D721Med (cell line): ENCODE measurements at regions not wholly inside any gene's neighbourhood (a gene's known extent, or its start where the extent isn't known, plus 50 kb on each side); places are given as distances from the start of the nearest gene placed in this dataset.

Source experiments
- DNase-seq: peaks from one replicate; pipeline ENCODE4 v3.0.0; 2011; ENCODE audit warnings: low spot score; ENCODE audit not compliant: insufficient read length
- FAIRE-seq: peaks from 2 replicates; lab custom pipeline; 2011; peaks lifted over from hg19 to GRCh38; lab: Jason Lieb, UNC
- TF ChIP-seq, protein P1 (sequence below): IDR thresholded peaks from 2 replicates; pipeline ENCODE4 v1.5.1; 2012; ENCODE audit warnings: mild to moderate bottlenecking, control low read depth; ENCODE audit not compliant: insufficient read depth; ENCODE audit errors: missing control alignments

DNA sequence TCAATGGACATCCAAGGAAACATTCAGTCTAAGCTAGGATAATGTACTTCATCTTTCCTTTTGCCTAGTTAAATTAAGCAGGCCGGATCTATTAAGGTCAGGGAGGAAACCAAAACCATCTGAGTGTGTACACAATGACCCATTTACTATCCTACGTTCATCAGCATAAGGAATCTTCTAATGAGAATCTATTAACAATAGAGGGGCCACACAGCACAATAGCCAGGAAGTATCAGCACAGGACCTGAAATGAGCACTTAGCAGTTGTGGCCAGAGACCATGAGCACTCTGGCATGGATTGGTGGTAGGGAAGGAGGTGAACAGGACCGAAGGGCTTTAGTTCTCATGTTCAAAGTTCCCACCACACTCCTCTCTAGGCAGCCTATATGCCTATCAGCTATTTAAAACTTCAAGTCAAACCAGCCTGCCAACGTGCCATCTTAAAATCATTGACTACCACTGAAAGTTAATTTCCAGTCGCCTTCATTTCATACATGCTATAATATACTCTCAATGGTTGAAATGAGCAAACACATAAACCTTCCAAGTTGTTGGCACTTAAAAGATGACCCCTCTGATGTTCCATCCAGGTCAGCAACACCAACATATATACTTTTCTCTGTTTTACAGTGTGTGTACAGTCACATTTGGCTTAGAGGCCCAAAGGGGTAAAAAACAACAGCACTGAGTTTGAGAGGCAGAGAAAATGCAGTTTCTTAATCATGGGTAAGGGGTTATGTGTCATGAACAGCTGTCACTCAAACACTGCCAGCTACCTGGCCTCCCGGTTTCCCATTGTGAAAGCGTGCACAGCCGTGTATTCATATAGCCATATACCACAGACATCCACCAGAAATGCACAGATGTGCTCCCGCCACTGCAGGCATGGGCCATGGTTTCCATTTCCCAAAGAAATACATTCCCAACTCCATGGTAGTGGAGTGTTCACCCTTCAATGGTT lies 184.3 kb downstream of the TBXT start:
- TF ChIP-seq, protein P1, sequence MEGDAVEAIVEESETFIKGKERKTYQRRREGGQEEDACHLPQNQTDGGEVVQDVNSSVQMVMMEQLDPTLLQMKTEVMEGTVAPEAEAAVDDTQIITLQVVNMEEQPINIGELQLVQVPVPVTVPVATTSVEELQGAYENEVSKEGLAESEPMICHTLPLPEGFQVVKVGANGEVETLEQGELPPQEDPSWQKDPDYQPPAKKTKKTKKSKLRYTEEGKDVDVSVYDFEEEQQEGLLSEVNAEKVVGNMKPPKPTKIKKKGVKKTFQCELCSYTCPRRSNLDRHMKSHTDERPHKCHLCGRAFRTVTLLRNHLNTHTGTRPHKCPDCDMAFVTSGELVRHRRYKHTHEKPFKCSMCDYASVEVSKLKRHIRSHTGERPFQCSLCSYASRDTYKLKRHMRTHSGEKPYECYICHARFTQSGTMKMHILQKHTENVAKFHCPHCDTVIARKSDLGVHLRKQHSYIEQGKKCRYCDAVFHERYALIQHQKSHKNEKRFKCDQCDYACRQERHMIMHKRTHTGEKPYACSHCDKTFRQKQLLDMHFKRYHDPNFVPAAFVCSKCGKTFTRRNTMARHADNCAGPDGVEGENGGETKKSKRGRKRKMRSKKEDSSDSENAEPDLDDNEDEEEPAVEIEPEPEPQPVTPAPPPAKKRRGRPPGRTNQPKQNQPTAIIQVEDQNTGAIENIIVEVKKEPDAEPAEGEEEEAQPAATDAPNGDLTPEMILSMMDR, result no peak
- DNase-seq (no peak), FAIRE-seq (no peak)

DNA sequence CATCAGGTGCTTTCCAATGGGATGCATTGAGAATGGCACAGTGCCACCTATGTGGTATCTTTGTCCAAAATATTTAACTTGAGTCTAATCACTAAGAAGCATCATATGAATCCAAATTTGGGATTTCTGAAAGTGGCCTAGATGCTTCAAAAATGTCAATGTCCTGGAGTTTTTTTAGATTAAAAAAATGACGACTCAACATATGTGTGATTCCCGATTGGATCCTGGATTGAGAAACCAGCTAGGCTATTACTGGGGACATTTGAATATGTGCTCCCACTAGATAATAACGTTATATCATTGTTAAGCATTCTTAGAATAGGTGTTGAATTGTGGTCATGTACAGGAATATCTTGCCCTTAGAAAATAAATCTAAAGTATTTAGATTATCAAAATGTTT lies 189.2 kb downstream of the TBXT start:
- TF ChIP-seq, protein P1, result no peak
- FAIRE-seq, result no peak
- DNase-seq, result no peak

DNA sequence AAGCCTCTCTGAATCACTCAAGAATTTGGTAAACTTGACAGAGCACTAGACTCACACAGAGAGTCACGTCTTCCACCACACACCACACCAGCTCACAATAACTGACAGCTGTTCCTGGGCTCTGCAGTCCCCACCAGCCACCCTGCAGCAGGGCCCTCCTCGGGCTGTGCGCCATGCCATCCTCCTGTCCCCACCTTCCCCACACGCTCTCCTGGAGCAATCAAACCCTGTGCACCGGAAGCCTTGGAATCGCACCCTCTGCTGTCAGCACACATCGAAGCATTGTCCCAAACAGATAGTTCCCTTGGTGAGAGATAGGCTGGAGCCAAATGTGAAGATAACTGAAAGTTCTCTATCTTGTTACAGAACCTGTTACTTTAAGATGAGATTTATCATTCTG lies 191.0 kb downstream of the TBXT start:
- TF ChIP-seq, protein P1, result no peak
- DNase-seq (no peak), FAIRE-seq (no peak)

DNA sequence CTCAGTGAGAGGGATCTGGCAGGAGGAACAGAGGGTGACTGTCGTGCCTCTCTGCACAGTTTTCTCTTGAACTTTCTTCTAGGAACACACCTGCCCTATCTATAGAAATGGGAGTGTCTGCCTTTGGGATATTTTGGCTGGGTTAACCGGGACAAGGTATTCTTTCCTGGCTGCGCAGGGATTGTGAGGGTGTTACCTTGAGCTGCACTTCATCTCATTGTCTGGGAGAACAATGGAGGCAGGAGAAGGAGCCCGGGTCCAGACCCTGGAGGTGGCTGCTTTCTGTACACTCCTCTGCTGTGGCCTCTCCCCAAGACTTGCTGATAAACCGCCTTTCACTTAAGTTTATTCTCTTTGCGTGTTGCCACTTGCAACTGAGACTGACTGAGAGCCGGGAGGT lies 192.8 kb downstream of the TBXT start:
- TF ChIP-seq, protein P1, result no peak
- FAIRE-seq (no peak), DNase-seq (no peak)

DNA sequence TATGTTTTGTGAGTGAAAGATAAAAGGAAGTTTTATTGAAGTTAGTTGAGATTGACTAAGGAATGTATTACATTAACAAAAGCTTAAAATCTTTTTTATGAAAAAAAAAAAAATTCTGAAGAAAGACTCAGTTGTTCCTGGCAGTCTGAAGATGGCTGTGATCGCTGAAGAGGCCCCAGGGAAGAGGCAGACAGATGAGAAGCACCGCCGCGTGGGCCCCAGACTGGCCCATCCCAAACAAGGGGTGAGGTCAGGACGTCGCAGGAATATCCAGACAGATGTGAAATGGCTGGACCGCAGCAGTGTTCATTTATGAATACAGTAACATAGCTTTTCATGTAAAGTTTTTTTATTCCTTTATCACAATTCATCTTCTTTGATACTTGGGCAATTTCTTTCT lies 194.2 kb downstream of the TBXT start:
- no peak for FAIRE-seq

DNA sequence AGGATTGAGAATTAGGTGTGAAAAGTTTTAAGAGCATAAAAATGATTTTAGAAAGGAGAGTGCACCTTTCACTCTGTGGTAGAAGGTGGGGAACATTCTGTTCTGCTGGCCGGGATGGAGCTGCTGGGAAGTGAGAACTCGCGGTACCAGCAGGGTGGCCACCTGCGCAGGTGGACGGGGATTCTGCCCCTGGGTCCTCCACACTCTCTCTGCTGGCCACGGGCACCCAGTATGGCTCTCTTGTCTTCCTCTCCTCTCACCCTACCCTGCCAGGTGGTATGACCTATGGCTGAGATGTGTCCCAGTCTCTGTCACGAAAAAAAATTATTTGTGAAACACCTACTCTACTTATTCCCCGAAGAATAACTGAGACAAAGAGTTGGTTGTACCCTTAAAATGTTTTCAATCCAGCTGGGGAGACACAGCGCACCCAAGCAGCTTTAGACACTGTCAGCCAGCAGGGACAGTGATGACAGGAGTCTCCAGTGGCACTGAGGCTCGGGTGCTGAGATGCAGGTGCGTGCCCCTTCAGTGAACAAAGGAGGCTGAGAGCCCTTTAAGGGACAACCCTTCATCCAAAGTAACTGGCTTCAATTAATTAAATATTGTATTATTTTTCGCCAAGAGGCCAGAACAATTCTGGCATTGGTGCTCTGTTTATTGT lies 195.4 kb downstream of the TBXT start:
- no peak for DNase-seq
- TF ChIP-seq, protein P1, result no peak
- FAIRE-seq, result no peak

More for the DNA sequence above, 194.2 kb downstream of the TBXT start:
- TF ChIP-seq, protein P1, result no peak
- DNase-seq, result no peak
